UCSD-AML1 (cell line): ENCODE measurements at regions not wholly inside any gene's neighbourhood (a gene's known extent, or its start where the extent isn't known, plus 50 kb on each side); places are given as distances from the start of the nearest gene placed in this dataset.

Source experiments
- DNase-seq: peaks from one replicate; lab custom pipeline; 2025; ENCODE audit not compliant: unreplicated experiment; lab: John Stamatoyannopoulos, UW

GRCh38 chr18:78540636-78541529 lies 438.7 kb upstream of the SALL3 start:
- DNase-seq, result no peak

- peak; percentile 26 for DNase-seq
These were observed 437.4 kb upstream of the SALL3 start for GRCh38 chr18:78542204-78542603.

DNA sequence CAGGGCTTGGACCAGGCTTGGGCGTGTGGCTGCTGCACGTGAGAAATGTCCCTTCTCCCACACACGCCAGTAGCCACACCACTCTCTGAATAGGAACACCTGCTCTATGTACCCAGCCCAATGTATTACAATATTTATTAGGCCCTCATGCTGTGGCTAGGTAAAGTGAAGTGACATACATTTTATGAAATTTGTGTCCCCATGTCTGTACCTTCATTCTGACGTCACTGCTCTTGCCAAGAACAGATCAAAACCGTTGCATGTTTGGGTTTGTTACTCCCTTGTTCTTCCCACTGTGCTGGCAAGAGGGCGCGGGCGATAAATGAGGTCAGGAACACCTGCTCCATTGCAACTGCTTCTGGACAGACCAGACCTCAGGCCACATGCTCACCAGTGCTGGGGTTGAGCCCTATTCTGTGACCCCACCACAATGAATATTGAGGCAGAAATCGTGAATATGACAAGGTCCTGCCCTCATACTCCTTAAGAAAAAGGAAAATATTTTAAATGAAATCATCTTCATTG lies 436.4 kb upstream of the SALL3 start:
- DNase-seq, result no peak

DNA sequence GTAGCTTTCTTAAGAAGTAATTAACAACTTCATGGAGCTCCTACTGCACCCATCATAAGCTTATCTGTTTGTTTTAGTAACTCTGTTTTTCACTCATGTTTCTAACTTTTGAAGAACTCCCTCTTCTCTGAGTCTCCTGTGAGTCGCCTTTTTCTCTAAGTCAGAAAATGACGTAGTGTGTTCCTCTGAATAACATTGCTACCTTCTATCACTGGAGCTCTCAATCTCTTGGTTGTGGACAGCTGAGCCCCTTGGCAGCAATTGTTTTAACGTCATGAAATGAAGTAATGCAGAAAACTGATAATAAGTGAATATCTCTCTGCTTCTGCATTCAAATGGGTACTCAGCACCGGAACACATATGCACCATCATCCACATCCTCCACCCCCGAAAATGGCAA lies 433.3 kb upstream of the SALL3 start:
- no peak for DNase-seq

DNA sequence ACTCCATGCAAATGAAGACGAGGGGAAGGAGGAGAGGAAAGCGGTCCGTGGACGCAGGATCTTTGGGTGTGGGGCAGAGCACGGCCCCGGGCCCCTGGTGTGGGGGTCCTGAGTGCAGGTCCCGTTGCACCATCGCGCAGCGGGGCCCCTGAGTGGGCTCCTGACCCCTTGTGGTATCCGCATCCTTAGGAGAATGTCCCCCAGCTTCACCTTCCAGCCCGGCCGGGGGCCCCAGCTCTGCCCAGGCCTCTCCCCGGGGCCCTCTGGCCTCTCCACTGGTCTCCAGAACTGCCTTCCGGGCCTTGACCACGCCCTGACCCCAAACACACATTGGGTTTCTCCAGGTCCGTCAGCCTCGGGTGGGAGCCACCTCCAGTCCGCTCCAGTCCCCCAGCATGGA lies 431.8 kb upstream of the SALL3 start:
- no peak for DNase-seq

- no peak for DNase-seq
These were observed 431.2 kb upstream of the SALL3 start for GRCh38 chr18:78548261-78549058.

- DNase-seq, result no peak
These were observed 429.6 kb upstream of the SALL3 start for GRCh38 chr18:78549971-78550370.

- DNase-seq, result no peak
These were observed 424.5 kb upstream of the SALL3 start for GRCh38 chr18:78554944-78555608.

DNA sequence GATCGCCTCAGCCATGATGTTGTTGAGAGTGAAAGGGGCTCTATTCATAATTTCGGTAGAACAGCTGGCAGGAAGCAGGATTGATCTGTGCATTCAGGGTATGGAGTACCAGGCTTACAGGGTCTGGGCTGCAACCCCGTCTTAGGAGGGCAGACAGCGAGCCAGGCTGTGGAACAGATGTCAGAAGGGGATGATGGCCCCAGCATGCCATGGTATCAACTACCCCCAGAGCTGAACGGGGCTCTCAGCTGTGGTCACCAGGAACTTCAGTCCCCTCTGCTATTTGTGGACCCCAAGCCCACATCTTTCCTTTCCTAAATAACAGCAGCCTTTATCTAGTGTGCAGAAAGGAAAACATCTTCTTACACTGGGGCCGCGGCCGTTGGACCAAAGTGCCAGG lies 422.2 kb upstream of the SALL3 start:
- no peak for DNase-seq

DNA sequence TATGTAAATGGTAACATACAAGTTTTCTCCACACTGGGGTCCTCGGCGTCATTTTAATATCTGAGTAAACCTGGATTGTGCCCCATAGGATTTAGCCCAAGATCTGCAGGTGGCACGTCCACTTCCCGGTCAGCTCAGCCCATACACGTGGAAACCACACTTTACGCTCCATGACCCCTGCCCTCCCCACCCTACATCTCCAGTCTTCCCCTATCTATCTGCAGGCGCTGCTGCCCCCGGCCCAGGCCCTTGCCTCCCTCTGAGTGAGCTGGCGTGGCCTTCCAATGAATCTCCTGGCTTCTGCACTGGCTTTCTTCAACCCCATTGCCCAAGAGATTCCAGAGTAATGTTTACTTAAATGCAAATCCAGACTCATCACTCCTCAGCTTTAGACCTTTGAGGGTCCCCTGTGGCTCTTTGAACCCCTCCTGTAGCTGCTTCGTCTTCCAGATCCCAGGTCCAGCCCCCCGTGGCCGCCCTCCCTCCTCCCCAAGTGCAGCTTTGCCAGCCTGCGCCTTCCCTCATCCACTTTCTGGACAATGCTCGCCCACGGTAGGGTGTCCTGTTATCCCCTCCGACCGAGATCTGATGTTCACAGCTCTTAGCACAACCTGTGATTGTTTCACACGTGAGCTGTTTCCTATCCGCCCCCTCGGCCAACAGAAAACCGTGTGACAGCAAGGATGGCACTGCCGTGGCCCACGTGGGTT lies 421.4 kb upstream of the SALL3 start:
- no peak for DNase-seq

DNA sequence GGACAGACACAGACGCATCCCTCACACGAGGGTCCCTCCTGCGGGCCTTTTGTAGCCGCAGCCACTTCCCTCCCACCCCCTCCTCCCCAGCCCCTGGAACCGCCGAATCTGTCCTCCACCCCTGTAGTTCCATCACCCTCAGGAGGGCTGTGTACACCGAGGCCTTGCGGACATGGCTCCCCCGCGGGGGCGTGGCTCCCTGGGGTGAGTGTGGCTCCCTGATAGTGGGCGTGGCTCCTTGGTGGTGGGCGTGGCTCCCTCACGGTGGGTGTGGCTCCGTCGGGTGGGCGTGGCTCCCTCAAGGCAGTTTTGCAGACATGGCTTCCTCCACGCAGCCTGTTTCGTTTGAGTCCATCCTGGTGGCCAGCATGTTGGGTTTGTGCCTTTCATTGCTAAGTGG lies 420.7 kb upstream of the SALL3 start:
- no peak for DNase-seq

DNA sequence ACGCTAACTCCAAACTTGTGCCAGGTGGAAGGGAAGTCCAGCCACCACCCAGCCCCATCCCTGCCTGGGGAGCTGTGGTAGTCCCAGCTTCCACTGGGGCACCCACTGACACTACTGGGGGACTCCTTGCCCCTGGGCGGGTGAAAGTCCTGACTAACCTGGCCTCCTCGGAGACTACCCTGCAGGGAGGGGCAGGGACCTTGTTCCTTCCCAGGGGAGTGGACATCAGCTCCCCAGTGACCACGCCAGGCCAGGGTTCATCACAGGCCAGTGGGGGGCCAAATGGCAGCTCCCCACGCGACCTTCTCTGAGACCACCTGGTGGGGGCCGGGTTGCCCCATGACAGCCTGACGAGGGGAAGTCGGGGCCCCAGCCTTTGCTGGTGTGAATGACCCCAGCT lies 420.0 kb upstream of the SALL3 start:
- no peak for DNase-seq

GRCh38 chr18:78561757-78562510 lies 417.7 kb upstream of the SALL3 start:
- no peak for DNase-seq

DNA sequence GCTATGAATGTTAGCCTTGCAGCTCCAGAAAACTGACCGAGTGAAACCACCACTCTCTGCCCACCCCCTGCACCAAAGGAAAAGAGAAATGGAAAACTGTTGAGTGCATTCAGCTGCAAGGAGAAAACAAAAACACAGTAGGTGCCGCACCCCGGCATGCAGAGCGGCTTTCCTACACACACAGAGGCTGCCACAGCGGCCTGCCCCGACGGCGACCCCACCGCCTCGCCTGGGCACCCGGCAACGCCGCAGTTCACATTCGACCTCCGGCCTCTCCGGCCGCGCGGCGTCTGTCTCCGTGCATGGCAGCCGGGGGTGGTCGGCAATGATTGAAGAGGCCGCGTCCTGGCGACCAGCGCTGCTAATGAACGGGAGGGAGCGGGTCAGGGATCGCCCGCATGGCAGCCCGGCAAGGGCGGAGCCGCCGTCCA lies 417.1 kb upstream of the SALL3 start:
- no peak for DNase-seq

DNA sequence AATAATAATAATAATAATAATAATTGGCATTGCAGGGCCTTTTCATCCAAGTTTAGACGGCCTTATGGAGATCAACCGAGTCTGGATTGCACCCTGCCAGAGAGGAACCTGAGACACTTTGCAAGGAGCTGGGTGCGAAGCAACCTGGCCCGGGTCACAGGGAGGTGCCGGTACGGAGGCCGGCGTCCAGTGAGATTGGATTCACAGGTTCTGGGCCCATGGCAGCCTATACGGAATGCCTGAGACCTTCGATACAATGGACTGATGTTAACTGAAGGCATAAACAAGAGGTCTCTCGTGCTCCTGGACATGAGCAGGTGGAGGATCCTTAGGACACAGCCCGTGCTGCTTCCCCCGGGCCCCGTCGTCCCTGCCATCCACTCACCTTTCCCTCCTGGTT lies 416.5 kb upstream of the SALL3 start:
- no peak for DNase-seq

GRCh38 chr18:78564030-78564429 lies 415.6 kb upstream of the SALL3 start:
- DNase-seq, result no peak

- no peak for DNase-seq
These were observed 415.1 kb upstream of the SALL3 start for GRCh38 chr18:78564518-78564917.

DNA sequence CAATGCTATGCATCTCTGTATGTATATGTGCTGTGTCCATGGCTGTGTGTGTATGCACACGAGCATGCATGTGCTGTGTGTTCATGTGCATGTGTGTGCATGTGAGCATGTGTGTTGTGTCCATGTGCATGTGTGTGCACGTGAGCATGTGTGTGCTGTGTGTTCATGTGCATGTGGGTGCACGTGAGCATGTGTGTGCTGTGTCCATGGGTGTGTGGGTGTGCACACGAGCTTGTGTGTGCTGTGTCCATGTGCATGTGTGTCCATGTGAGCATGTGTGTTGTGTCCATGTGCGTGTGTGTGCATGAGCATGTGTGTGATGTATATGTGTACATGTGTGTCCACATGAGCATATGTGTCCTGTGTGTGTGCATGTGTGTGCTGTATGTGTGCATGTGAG lies 414.4 kb upstream of the SALL3 start:
- no peak for DNase-seq

GRCh38 chr18:78566065-78566464 lies 413.6 kb upstream of the SALL3 start:
- no peak for DNase-seq

- no peak for DNase-seq
These were observed 412.9 kb upstream of the SALL3 start for GRCh38 chr18:78566720-78567119.
